Adrenal gland (tissue), 5 donors: ENCODE measurements at regions not wholly inside any gene's neighbourhood (a gene's known extent, or its start where the extent isn't known, plus 50 kb on each side); places are given as distances from the start of the nearest gene placed in this dataset.
A peak's percentile ranks its signal among the peaks of the same experiment; 100 is the strongest.

Experiments
- CTCF ChIP-seq, 6 experiments: fragments of 450-650 bp in 4 of 6; fragments of 200-600 bp in 2 of 6; sonication (generic) in 1 of 6; IDR thresholded peaks; 1 replicate in 5 of 6; 2 replicates in 1 of 6; pipeline versions ENCODE4 v1.5.1 to v1.8.0; 2016 to 2021; ENCODE audit warnings: antibody characterized with exemption in 6 of 6, mild to moderate bottlenecking in 2 of 6, moderate library complexity in 1 of 6
- POLR2A ChIP-seq, 2 donors: fragments of 450-650 bp; IDR thresholded peaks; one replicate each; pipeline ENCODE4 v1.6.1; 2017; ENCODE audit warnings: antibody characterized with exemption in 2 of 2, mild to moderate bottlenecking in 2 of 2, moderate library complexity in 1 of 2
- donor health status: DM: no; HTN: no; CAD: no.

DNA sequence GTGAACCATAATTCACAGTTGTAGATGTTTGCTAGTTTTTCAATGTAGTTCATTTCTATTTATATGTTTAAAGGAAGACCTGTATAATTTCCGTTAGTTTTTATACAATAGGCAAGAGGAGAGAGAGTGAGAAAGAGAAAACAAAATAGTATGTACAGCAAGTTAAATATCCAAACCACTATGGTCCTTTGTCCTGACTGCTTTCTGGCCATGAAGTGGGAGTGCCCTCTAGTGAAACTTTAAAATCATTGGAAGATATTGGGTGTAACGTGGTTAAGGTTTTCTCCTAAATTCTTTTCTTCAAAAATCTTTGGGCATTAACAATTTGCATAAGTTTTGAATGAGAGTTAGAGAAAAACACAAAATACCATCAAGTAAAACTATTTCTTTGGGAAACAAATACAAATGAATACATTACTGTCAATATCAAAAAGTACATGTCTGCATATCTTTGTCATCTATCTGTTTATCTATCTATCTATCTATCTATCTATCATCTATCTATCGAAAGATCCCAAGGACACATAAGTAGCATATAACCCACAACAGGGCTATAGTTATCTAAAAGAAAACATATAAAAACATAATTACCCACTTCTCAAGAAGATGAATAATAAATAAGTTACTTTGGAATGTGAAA is 534.6 kb upstream of the ATP11B start:
- TF ChIP-seq POLR2A (IDR thresholded peaks at IDR 0.05) (no peak), CTCF (IDR thresholded peaks at IDR 0.05) (peak; percentile 26 to 65 (median 52))
